Fibroblast of lung (primary cell): ENCODE measurements at regions not wholly inside any gene's neighbourhood (a gene's known extent, or its start where the extent isn't known, plus 50 kb on each side); places are given as distances from the start of the nearest gene placed in this dataset.

Experiments
- DNase-seq, 2 donors: peaks; one replicate each; pipeline versions ENCODE4 v3.0.0 to v3.0.0-alpha.2; 2010; ENCODE audit warnings: low read depth in 2 of 2
- H2AFZ ChIP-seq: 2 replicates; pipeline ENCODE4 v1.5.1; 2012; ENCODE audit warnings: low read length, control low read depth, inconsistent platforms
- H3K27ac ChIP-seq: 2 replicates; pipeline ENCODE4 v1.5.1; 2011; ENCODE audit warnings: low read length, control low read depth; ENCODE audit not compliant: insufficient read depth
- H3K27me3 ChIP-seq: 2 replicates; pipeline ENCODE4 v1.5.1; 2011; ENCODE audit warnings: mild to moderate bottlenecking, low read length; ENCODE audit not compliant: control insufficient read depth, insufficient read depth
- H3K36me3 ChIP-seq: 2 replicates; pipeline ENCODE4 v1.5.1; 2011; ENCODE audit warnings: low read length; ENCODE audit not compliant: control insufficient read depth, insufficient read depth
- H3K4me1 ChIP-seq: 2 replicates; pipeline ENCODE4 v1.5.1; 2011; ENCODE audit warnings: low read length; ENCODE audit not compliant: control insufficient read depth, insufficient read depth; ENCODE audit errors: extremely low read depth
- H3K4me2 ChIP-seq: 2 replicates; pipeline ENCODE4 v1.5.1; 2011; ENCODE audit warnings: low read length, control low read depth; ENCODE audit not compliant: insufficient read depth; ENCODE audit errors: extremely low read depth
- H3K4me3 ChIP-seq, 4 experiments: fragments of 200-600 bp in 1 of 4; sonication (generic) in 1 of 4; replicated peaks in 1 of 4; 2 replicates each; pipeline ENCODE4 v1.5.1; 2011 to 2016; ENCODE audit warnings: low read length in 4 of 4, low read depth in 3 of 4, mild to moderate bottlenecking in 3 of 4, control low read depth in 2 of 4, inconsistent platforms in 1 of 4, mixed read lengths in 1 of 4; ENCODE audit not compliant: insufficient read depth in 1 of 4; ENCODE audit errors: control extremely low read depth in 1 of 4
- H3K79me2 ChIP-seq: 2 replicates; pipeline ENCODE4 v1.5.1; 2012; ENCODE audit warnings: mild to moderate bottlenecking, low read length, inconsistent platforms; ENCODE audit not compliant: control insufficient read depth, insufficient read depth
- H3K9ac ChIP-seq: 2 replicates; pipeline ENCODE4 v1.5.1; 2011; ENCODE audit warnings: mild to moderate bottlenecking, low read length, control low read depth; ENCODE audit not compliant: insufficient read depth
- H3K9me3 ChIP-seq: 2 replicates; pipeline ENCODE4 v1.5.1; 2012; ENCODE audit warnings: low read depth, low read length; ENCODE audit not compliant: control insufficient read depth, insufficient read depth
- H4K20me1 ChIP-seq: 2 replicates; pipeline ENCODE4 v1.5.1; 2011; ENCODE audit warnings: low read length; ENCODE audit not compliant: control insufficient read depth, insufficient read depth; ENCODE audit errors: extremely low read depth
- CTCF ChIP-seq, 2 donors: IDR thresholded peaks in 1 of 2; conservative IDR thresholded peaks in 1 of 2; 1 replicate in 1 of 2; 2 replicates in 1 of 2; pipeline ENCODE4 v1.5.1; 2011 to 2012; ENCODE audit warnings: low read length in 2 of 2, control low read depth in 1 of 2, inconsistent platforms in 1 of 2, low read depth in 1 of 2, mild to moderate bottlenecking in 1 of 2
- EZH2 ChIP-seq: IDR thresholded peaks from 2 replicates; pipeline ENCODE4 v1.5.1; 2012; ENCODE audit warnings: low read length, control low read depth, mild to moderate bottlenecking; ENCODE audit errors: missing control alignments

- no peaks in the 10 kb centered on the region for H3K79me2 ChIP-seq
- H3K4me2 ChIP-seq = no peak overlapping the region
- no peaks in the 10 kb centered on the region for H3K4me1 ChIP-seq
- H3K4me3 ChIP-seq = no peak overlapping the region
- H3K9ac ChIP-seq = no peak overlapping the region
- no peaks in the 10 kb centered on the region for H3K9me3 ChIP-seq
- no peak for TF ChIP-seq CTCF (conservative IDR thresholded peaks at IDR 0.05 in 1 of 2, IDR thresholded peaks at IDR 0.05 in 1 of 2; ENCODE audit: low read depth in 1 of 2, low read length in 2 of 2)
- TF ChIP-seq EZH2 = no peak
- no peaks in the 10 kb centered on the region for H4K20me1 ChIP-seq
- no peak overlapping the region for H3K27ac ChIP-seq
- no peaks in the 10 kb centered on the region for H3K27me3 ChIP-seq
- no peak for DNase-seq
- H3K36me3 ChIP-seq = no peaks in the 10 kb centered on the region
- H2AFZ ChIP-seq = no peak overlapping the region
Measured at GRCh38 chr12:131404705-131405104, 306.2 kb upstream of the SFSWAP start.

- Histone ChIP-seq H3K27ac (no peak overlapping the region), H4K20me1 (no peaks in the 10 kb centered on the region), H2AFZ (no peak overlapping the region), H3K36me3 (no peaks in the 10 kb centered on the region), H3K4me2 (no peak overlapping the region), H3K4me3 (no peak overlapping the region), H3K9me3 (no peaks in the 10 kb centered on the region), H3K9ac (no peak overlapping the region), H3K79me2 (no peaks in the 10 kb centered on the region), H3K4me1 (no peaks in the 10 kb centered on the region), H3K27me3 (no peaks in the 10 kb centered on the region)
- DNase-seq = no peak
- TF ChIP-seq EZH2 (no peak), CTCF (conservative IDR thresholded peaks at IDR 0.05 in 1 of 2, IDR thresholded peaks at IDR 0.05 in 1 of 2; ENCODE audit: low read depth in 1 of 2, low read length in 2 of 2) (no peak)
Measured at GRCh38 chr12:131407221-131408035, 303.5 kb upstream of the SFSWAP start.

- Histone ChIP-seq H3K9ac (no peak overlapping the region), H4K20me1 (no peaks in the 10 kb centered on the region), H3K4me2 (no peak overlapping the region), H3K27ac (no peak overlapping the region), H3K27me3 (no peaks in the 10 kb centered on the region), H3K79me2 (no peaks in the 10 kb centered on the region), H3K4me3 (no peak overlapping the region), H3K4me1 (no peaks in the 10 kb centered on the region), H3K36me3 (no peaks in the 10 kb centered on the region), H3K9me3 (no peaks in the 10 kb centered on the region), H2AFZ (no peak overlapping the region)
- TF ChIP-seq CTCF (conservative IDR thresholded peaks at IDR 0.05 in 1 of 2, IDR thresholded peaks at IDR 0.05 in 1 of 2; ENCODE audit: low read depth in 1 of 2, low read length in 2 of 2) = no peak
- no peak for TF ChIP-seq EZH2
- no peak for DNase-seq
Measured at GRCh38 chr12:131408036-131408365, 302.9 kb upstream of the SFSWAP start.
